ENCODE measurements at regions not wholly inside any gene's neighbourhood (a gene's known extent, or its start where the extent isn't known, plus 50 kb on each side); places are given as distances from the start of the nearest gene placed in this dataset.

GRCh38 chr7:46168231-46168630 lies 247.2 kb upstream of the IGFBP3 start:
- TF ChIP-seq GATA3 (IDR thresholded peaks at IDR 0.05; ENCODE audit: low read depth, low read length) (no peak), GATA2 (IDR thresholded peaks at IDR 0.05; ENCODE audit: low read depth, low read length) (no peak)

All from SH-SY5Y (cell line).